NK-92 treated with Interleukin-12 subunit alpha and Interleukin-12 subunit beta, amount 100 ng/mL, for 24 hours (cell line): ENCODE measurements at regions not wholly inside any gene's neighbourhood (a gene's known extent, or its start where the extent isn't known, plus 50 kb on each side); places are given as distances from the start of the nearest gene placed in this dataset.
"Not testable (repeated sequence)": the region's sequence is repeated elsewhere in the genome, so short reads cannot be mapped to it uniquely, and the experiment has no call there.

Experiments used
- DNase-seq: peaks from one replicate; lab custom pipeline; 2025; lab: John Stamatoyannopoulos, UW

GRCh38 chr4:188737251-188738002, 598.2 kb downstream of the TRIML1 start:
- no peak for DNase-seq

- not testable (repeated sequence) for DNase-seq
Observed at GRCh38 chr4:188738290-188738689, 599.0 kb downstream of the TRIML1 start.

- not testable (repeated sequence) for DNase-seq
Observed at GRCh38 chr4:188740172-188740571, 600.9 kb downstream of the TRIML1 start.

GRCh38 chr4:188740791-188741190, 601.5 kb downstream of the TRIML1 start:
- not testable (repeated sequence) for DNase-seq

- no peak for DNase-seq
Observed at GRCh38 chr4:188754372-188755002, 615.2 kb downstream of the TRIML1 start.

- DNase-seq, result no peak
Observed at GRCh38 chr4:188767496-188767895, 628.3 kb downstream of the TRIML1 start.

GRCh38 chr4:188778905-188779304, 639.7 kb downstream of the TRIML1 start:
- no peak for DNase-seq

- DNase-seq, result no peak
Observed at GRCh38 chr4:188779581-188779980, 640.3 kb downstream of the TRIML1 start.

- no peak for DNase-seq
Observed at GRCh38 chr4:188780028-188780427, 640.8 kb downstream of the TRIML1 start.

GRCh38 chr4:188780686-188781085, 641.4 kb downstream of the TRIML1 start:
- no peak for DNase-seq

GRCh38 chr4:188781655-188782054, 642.4 kb downstream of the TRIML1 start:
- no peak for DNase-seq

GRCh38 chr4:188783175-188783574, 643.9 kb downstream of the TRIML1 start:
- DNase-seq, result no peak

- no peak for DNase-seq
Observed at GRCh38 chr4:188783606-188784160, 644.4 kb downstream of the TRIML1 start.

- DNase-seq, result not testable (repeated sequence)
Observed at GRCh38 chr4:188796600-188796999, 657.4 kb downstream of the TRIML1 start.

GRCh38 chr4:188797011-188797410, 657.8 kb downstream of the TRIML1 start:
- DNase-seq, result not testable (repeated sequence)

GRCh38 chr4:188804861-188805260, 665.6 kb downstream of the TRIML1 start:
- no peak for DNase-seq

GRCh38 chr4:188811121-188811520, 671.9 kb downstream of the TRIML1 start:
- DNase-seq, result no peak

GRCh38 chr4:188812644-188813043, 673.4 kb downstream of the TRIML1 start:
- DNase-seq, result no peak

GRCh38 chr4:188818300-188818699, 679.1 kb downstream of the TRIML1 start:
- no peak for DNase-seq

GRCh38 chr4:188819233-188819632, 680.0 kb downstream of the TRIML1 start:
- DNase-seq, result no peak

GRCh38 chr4:188821500-188821899, 682.3 kb downstream of the TRIML1 start:
- no peak for DNase-seq

GRCh38 chr4:188822698-188823097, 683.5 kb downstream of the TRIML1 start:
- no peak for DNase-seq

- no peak for DNase-seq
Observed at GRCh38 chr4:188824553-188824952, 685.3 kb downstream of the TRIML1 start.
